ENCODE measurements at regions not wholly inside any gene's neighbourhood (a gene's known extent, or its start where the extent isn't known, plus 50 kb on each side); places are given as distances from the start of the nearest gene placed in this dataset.

GRCh38 chr16:79422064-79422463, 178.5 kb downstream of the MAF start (continued):
- TF ChIP-seq HMGXB4 (CRISPR knock-in tag; IDR thresholded peaks at IDR 0.05) (no peak), SP1 (CRISPR knock-in tag; conservative IDR thresholded peaks at IDR 0.05) (no peak), EMX1 (CRISPR knock-in tag; IDR thresholded peaks at IDR 0.05) (no peak), NR2C2 (CRISPR knock-in tag; IDR thresholded peaks at IDR 0.05) (no peak), ATF1 (CRISPR knock-in tag; IDR thresholded peaks at IDR 0.05) (no peak), ZNF671 (CRISPR knock-in tag; IDR thresholded peaks at IDR 0.05) (no peak), HMGA2 (CRISPR knock-in tag; IDR thresholded peaks at IDR 0.05) (no peak)
- TF ChIP-seq, protein P1, sequence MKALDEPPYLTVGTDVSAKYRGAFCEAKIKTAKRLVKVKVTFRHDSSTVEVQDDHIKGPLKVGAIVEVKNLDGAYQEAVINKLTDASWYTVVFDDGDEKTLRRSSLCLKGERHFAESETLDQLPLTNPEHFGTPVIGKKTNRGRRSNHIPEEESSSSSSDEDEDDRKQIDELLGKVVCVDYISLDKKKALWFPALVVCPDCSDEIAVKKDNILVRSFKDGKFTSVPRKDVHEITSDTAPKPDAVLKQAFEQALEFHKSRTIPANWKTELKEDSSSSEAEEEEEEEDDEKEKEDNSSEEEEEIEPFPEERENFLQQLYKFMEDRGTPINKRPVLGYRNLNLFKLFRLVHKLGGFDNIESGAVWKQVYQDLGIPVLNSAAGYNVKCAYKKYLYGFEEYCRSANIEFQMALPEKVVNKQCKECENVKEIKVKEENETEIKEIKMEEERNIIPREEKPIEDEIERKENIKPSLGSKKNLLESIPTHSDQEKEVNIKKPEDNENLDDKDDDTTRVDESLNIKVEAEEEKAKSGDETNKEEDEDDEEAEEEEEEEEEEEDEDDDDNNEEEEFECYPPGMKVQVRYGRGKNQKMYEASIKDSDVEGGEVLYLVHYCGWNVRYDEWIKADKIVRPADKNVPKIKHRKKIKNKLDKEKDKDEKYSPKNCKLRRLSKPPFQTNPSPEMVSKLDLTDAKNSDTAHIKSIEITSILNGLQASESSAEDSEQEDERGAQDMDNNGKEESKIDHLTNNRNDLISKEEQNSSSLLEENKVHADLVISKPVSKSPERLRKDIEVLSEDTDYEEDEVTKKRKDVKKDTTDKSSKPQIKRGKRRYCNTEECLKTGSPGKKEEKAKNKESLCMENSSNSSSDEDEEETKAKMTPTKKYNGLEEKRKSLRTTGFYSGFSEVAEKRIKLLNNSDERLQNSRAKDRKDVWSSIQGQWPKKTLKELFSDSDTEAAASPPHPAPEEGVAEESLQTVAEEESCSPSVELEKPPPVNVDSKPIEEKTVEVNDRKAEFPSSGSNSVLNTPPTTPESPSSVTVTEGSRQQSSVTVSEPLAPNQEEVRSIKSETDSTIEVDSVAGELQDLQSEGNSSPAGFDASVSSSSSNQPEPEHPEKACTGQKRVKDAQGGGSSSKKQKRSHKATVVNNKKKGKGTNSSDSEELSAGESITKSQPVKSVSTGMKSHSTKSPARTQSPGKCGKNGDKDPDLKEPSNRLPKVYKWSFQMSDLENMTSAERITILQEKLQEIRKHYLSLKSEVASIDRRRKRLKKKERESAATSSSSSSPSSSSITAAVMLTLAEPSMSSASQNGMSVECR (CRISPR knock-in tag; IDR thresholded peaks at IDR 0.05; ENCODE audit: borderline replicate concordance): no peak

- POLR2A ChIA-PET: no interaction called here
- CTCF ChIA-PET: interaction anchor here (0.5 to 0.7 kb wide), 3 partner anchors 73 to 373 kb away, joined by 3 read pairs; no protein-coding TSS in a partner anchor
- H3K4me1 Mint-ChIP-seq: peaks cover 30% of the 10 kb centered on the region
- no peak overlapping the region for H3K4me3 Mint-ChIP-seq
- H3K36me3 Mint-ChIP-seq: no peaks in the 10 kb centered on the region
- H3K27me3 Mint-ChIP-seq (ENCODE audit: low read depth): no peaks in the 10 kb centered on the region
- H3K27ac Mint-ChIP-seq: no peak overlapping the region
- H3K9me3 Mint-ChIP-seq: no peaks in the 10 kb centered on the region
- ATAC-seq: no peak
- no peak for DNase-seq (ENCODE audit: low spot score)
- no peak for TF ChIP-seq OVOL2 (CRISPR knock-in tag; IDR thresholded peaks at IDR 0.05; ENCODE audit: borderline replicate concordance)
- TF ChIP-seq, protein P2, sequence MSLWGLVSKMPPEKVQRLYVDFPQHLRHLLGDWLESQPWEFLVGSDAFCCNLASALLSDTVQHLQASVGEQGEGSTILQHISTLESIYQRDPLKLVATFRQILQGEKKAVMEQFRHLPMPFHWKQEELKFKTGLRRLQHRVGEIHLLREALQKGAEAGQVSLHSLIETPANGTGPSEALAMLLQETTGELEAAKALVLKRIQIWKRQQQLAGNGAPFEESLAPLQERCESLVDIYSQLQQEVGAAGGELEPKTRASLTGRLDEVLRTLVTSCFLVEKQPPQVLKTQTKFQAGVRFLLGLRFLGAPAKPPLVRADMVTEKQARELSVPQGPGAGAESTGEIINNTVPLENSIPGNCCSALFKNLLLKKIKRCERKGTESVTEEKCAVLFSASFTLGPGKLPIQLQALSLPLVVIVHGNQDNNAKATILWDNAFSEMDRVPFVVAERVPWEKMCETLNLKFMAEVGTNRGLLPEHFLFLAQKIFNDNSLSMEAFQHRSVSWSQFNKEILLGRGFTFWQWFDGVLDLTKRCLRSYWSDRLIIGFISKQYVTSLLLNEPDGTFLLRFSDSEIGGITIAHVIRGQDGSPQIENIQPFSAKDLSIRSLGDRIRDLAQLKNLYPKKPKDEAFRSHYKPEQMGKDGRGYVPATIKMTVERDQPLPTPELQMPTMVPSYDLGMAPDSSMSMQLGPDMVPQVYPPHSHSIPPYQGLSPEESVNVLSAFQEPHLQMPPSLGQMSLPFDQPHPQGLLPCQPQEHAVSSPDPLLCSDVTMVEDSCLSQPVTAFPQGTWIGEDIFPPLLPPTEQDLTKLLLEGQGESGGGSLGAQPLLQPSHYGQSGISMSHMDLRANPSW (CRISPR knock-in tag; conservative IDR thresholded peaks at IDR 0.05; ENCODE audit: low read depth): no peak
- TF ChIP-seq, protein P3, sequence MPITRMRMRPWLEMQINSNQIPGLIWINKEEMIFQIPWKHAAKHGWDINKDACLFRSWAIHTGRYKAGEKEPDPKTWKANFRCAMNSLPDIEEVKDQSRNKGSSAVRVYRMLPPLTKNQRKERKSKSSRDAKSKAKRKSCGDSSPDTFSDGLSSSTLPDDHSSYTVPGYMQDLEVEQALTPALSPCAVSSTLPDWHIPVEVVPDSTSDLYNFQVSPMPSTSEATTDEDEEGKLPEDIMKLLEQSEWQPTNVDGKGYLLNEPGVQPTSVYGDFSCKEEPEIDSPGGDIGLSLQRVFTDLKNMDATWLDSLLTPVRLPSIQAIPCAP (CRISPR knock-in tag; IDR thresholded peaks at IDR 0.05): no peak
These were observed 179.4 kb downstream of the MAF start for GRCh38 chr16:79421126-79421525.

DNA sequence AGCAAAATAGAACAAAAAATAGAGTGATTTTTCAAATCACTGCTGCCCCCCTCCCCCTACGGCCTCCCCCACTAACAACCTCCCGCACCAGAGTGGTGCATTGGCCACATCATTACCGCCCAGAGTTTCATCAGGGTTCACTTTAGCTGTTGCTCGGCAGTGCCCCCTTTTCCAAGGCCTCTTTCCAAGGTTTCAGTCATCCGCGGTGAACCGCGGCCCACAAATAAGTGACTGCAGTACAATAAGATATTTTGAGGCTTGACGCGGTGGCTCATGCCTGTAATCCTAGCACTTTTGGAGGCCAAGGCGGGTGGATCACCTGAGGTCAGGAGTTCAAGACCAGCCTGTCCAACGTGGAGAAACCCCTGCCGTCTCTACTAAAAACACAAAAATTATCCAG, 180.0 kb downstream of the MAF start:
- Mint-ChIP-seq H3K4me1 (peaks cover 36% of the 10 kb centered on the region), H3K4me3 (no peak overlapping the region), H3K9me3 (no peaks in the 10 kb centered on the region), H3K27me3 (ENCODE audit: low read depth) (no peaks in the 10 kb centered on the region), H3K36me3 (no peaks in the 10 kb centered on the region), H3K27ac (no peak overlapping the region)
- DNase-seq (ENCODE audit: low spot score) (no peak), ATAC-seq (no peak)
- ChIA-PET POLR2A (no interaction called here), CTCF (interaction anchor here (0.6 to 0.7 kb wide), 2 partner anchors 72 to 110 kb away, joined by 3 read pairs; no protein-coding TSS in a partner anchor)
- TF ChIP-seq ATF3 (CRISPR knock-in tag; conservative IDR thresholded peaks at IDR 0.05) (no peak), NR3C1 (CRISPR knock-in tag; conservative IDR thresholded peaks at IDR 0.05; ENCODE audit: low read depth) (no peak), CREM (CRISPR knock-in tag; IDR thresholded peaks at IDR 0.05) (no peak)
